ENCODE measurements at regions not wholly inside any gene's neighbourhood (a gene's known extent, or its start where the extent isn't known, plus 50 kb on each side); places are given as distances from the start of the nearest gene placed in this dataset.

- Mint-ChIP-seq H3K4me1 (no peaks in the 10 kb centered on the region), H3K27ac (ENCODE audit: unreplicated experiment) (no peak overlapping the region), H3K9me3 (no peaks in the 10 kb centered on the region), H3K27me3 (ENCODE audit: low read depth) (no peaks in the 10 kb centered on the region), H3K36me3 (ENCODE audit: low read depth) (no peaks in the 10 kb centered on the region), H3K4me3 (no peak overlapping the region)
- no peak for TF ChIP-seq CTCF (conservative IDR thresholded peaks at IDR 0.05)
- no peak for DNase-seq (ENCODE audit: low read depth, low spot score)
Observed at GRCh38 chr7:10038351-10038750, 935.3 kb upstream of the PHF14 start.

GRCh38 chr7:10040674-10041073 is 933.0 kb upstream of the PHF14 start:
- no peaks in the 10 kb centered on the region for H3K4me1 Mint-ChIP-seq
- H3K9me3 Mint-ChIP-seq: no peaks in the 10 kb centered on the region
- H3K36me3 Mint-ChIP-seq (ENCODE audit: low read depth): no peaks in the 10 kb centered on the region
- TF ChIP-seq CTCF (conservative IDR thresholded peaks at IDR 0.05): no peak
- no peak overlapping the region for H3K27ac Mint-ChIP-seq (ENCODE audit: unreplicated experiment)
- DNase-seq (ENCODE audit: low read depth, low spot score): no peak
- H3K27me3 Mint-ChIP-seq (ENCODE audit: low read depth): no peaks in the 10 kb centered on the region
- H3K4me3 Mint-ChIP-seq: no peak overlapping the region

GRCh38 chr7:10070899-10071298 is 902.8 kb upstream of the PHF14 start:
- Mint-ChIP-seq H3K27ac (ENCODE audit: unreplicated experiment) (no peak overlapping the region), H3K4me1 (peaks cover 2% of the 10 kb centered on the region), H3K4me3 (no peak overlapping the region), H3K27me3 (ENCODE audit: low read depth) (no peaks in the 10 kb centered on the region), H3K36me3 (ENCODE audit: low read depth) (no peaks in the 10 kb centered on the region), H3K9me3 (no peaks in the 10 kb centered on the region)
- no peak for TF ChIP-seq CTCF (conservative IDR thresholded peaks at IDR 0.05)
- DNase-seq (ENCODE audit: low read depth, low spot score): no peak

- no peaks in the 10 kb centered on the region for H3K27me3 Mint-ChIP-seq (ENCODE audit: low read depth)
- H3K27ac Mint-ChIP-seq (ENCODE audit: unreplicated experiment): no peak overlapping the region
- no peak for DNase-seq (ENCODE audit: low read depth, low spot score)
- peaks cover 17% of the 10 kb centered on the region for H3K4me1 Mint-ChIP-seq
- no peak overlapping the region for H3K4me3 Mint-ChIP-seq
- no peaks in the 10 kb centered on the region for H3K36me3 Mint-ChIP-seq (ENCODE audit: low read depth)
- H3K9me3 Mint-ChIP-seq: peaks cover 2% of the 10 kb centered on the region
- TF ChIP-seq CTCF (conservative IDR thresholded peaks at IDR 0.05): no peak
Observed at GRCh38 chr7:10075866-10076265, 897.8 kb upstream of the PHF14 start.

- TF ChIP-seq CTCF (conservative IDR thresholded peaks at IDR 0.05): no peak
- no peak overlapping the region for H3K4me3 Mint-ChIP-seq
- peaks cover 2% of the 10 kb centered on the region for H3K9me3 Mint-ChIP-seq
- no peak overlapping the region for H3K27ac Mint-ChIP-seq (ENCODE audit: unreplicated experiment)
- DNase-seq (ENCODE audit: low read depth, low spot score): no peak
- no peaks in the 10 kb centered on the region for H3K36me3 Mint-ChIP-seq (ENCODE audit: low read depth)
- H3K27me3 Mint-ChIP-seq (ENCODE audit: low read depth): no peaks in the 10 kb centered on the region
- H3K4me1 Mint-ChIP-seq: peaks cover 17% of the 10 kb centered on the region
Observed at GRCh38 chr7:10076660-10077300, 896.9 kb upstream of the PHF14 start.

All from neural crest cell (in vitro differentiated cells).